ENCODE measurements at regions not wholly inside any gene's neighbourhood (a gene's known extent, or its start where the extent isn't known, plus 50 kb on each side); places are given as distances from the start of the nearest gene placed in this dataset.

DNA sequence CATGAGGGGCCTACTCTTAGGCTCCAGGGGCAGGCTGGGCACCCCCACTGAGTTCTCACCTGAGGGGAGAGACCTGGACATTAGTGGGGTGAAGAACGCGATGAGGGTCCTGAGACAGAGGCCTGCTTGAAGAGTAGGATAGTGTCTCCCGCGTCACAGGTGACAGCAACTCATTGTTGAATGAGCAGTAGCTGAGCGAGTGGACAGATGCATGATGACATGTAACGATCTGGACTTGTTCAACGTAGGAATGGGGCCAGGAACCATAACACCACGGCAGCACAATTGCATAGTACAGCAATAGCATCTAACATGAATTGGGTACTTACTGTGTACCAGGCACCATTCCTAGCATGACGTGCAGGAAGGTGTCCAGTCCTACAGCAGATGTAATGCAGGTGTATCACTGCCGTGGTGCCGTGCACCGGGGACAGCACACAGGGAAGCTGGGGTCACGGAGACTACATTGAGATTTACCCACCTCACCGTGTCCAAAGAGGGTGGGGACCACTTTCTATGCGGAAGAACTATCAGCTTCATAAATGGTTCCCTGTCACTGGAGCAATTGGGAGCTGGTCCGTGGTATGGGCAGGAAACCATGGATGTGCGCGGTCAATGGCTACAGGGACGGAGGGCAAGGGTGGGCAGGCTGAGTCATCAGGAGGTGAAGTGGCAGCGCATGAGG lies 1019.1 kb downstream of the TBC1D22A start:
- H3K4me3 ChIP-seq (ENCODE audit: low read depth, low read length): no peak overlapping the region
- FAIRE-seq (peak; percentile 70), DNase-seq (ENCODE audit: low read depth) (no peak)
- TF ChIP-seq, protein P1, sequence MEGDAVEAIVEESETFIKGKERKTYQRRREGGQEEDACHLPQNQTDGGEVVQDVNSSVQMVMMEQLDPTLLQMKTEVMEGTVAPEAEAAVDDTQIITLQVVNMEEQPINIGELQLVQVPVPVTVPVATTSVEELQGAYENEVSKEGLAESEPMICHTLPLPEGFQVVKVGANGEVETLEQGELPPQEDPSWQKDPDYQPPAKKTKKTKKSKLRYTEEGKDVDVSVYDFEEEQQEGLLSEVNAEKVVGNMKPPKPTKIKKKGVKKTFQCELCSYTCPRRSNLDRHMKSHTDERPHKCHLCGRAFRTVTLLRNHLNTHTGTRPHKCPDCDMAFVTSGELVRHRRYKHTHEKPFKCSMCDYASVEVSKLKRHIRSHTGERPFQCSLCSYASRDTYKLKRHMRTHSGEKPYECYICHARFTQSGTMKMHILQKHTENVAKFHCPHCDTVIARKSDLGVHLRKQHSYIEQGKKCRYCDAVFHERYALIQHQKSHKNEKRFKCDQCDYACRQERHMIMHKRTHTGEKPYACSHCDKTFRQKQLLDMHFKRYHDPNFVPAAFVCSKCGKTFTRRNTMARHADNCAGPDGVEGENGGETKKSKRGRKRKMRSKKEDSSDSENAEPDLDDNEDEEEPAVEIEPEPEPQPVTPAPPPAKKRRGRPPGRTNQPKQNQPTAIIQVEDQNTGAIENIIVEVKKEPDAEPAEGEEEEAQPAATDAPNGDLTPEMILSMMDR (IDR thresholded peaks at IDR 0.05; ENCODE audit: insufficient read depth, low read length, severe bottlenecking): no peak
- H3K27me3 ChIP-seq (ENCODE audit: control insufficient read depth, insufficient read depth, low read length): no peaks in the 10 kb centered on the region
- no peaks in the 10 kb centered on the region for H3K36me3 ChIP-seq (ENCODE audit: control insufficient read depth, insufficient read depth, low read length)

DNA sequence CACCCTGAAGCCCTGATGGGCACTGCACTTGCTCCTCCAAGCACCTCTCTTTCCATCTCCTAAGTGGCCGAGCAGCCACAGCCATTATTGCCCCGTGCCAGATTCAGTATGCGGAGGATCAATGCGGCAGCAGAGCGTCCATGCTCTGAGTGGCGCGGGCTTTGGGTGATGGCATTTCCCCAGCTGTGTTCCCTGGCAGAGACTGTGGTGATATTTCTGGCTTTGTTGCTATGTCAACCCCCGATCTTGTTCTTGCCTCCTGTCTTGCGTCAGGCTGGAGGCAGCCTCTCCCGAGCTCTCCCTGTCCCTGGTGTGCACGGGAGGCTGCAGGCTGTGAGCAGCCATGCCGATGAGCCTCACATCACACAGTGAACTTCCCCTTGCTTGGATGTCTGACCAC lies 1018.6 kb downstream of the TBC1D22A start:
- H3K27me3 ChIP-seq (ENCODE audit: control insufficient read depth, insufficient read depth, low read length): no peaks in the 10 kb centered on the region
- no peaks in the 10 kb centered on the region for H3K36me3 ChIP-seq (ENCODE audit: control insufficient read depth, insufficient read depth, low read length)
- H3K4me3 ChIP-seq (ENCODE audit: low read depth, low read length): no peak overlapping the region
- TF ChIP-seq, protein P1 (IDR thresholded peaks at IDR 0.05; ENCODE audit: insufficient read depth, low read length, severe bottlenecking): no peak
- DNase-seq (ENCODE audit: low read depth) (no peak), FAIRE-seq (no peak)

GRCh38 chr22:47780281-47780875 lies 1017.9 kb downstream of the TBC1D22A start:
- DNase-seq (ENCODE audit: low read depth) (no peak), FAIRE-seq (no peak)
- Histone ChIP-seq H3K36me3 (ENCODE audit: control insufficient read depth, insufficient read depth, low read length) (no peaks in the 10 kb centered on the region), H3K4me3 (ENCODE audit: low read depth, low read length) (no peak overlapping the region), H3K27me3 (ENCODE audit: control insufficient read depth, insufficient read depth, low read length) (no peaks in the 10 kb centered on the region)
- TF ChIP-seq, protein P1 (IDR thresholded peaks at IDR 0.05; ENCODE audit: insufficient read depth, low read length, severe bottlenecking): no peak

- H3K36me3 ChIP-seq (ENCODE audit: control insufficient read depth, insufficient read depth, low read length): no peaks in the 10 kb centered on the region
- TF ChIP-seq, protein P1 (IDR thresholded peaks at IDR 0.05; ENCODE audit: insufficient read depth, low read length, severe bottlenecking): no peak
- H3K4me3 ChIP-seq (ENCODE audit: low read depth, low read length): no peak overlapping the region
- DNase-seq (ENCODE audit: low read depth) (no peak), FAIRE-seq (no peak)
- H3K27me3 ChIP-seq (ENCODE audit: control insufficient read depth, insufficient read depth, low read length): no peaks in the 10 kb centered on the region
Measured at GRCh38 chr22:47779474-47779873, 1017.0 kb downstream of the TBC1D22A start.

GRCh38 chr22:47778160-47778658 lies 1015.8 kb downstream of the TBC1D22A start:
- Histone ChIP-seq H3K27me3 (ENCODE audit: control insufficient read depth, insufficient read depth, low read length) (no peaks in the 10 kb centered on the region), H3K36me3 (ENCODE audit: control insufficient read depth, insufficient read depth, low read length) (no peaks in the 10 kb centered on the region), H3K4me3 (ENCODE audit: low read depth, low read length) (no peak overlapping the region)
- FAIRE-seq: no peak
- no peak for DNase-seq (ENCODE audit: low read depth)
- TF ChIP-seq, protein P1 (IDR thresholded peaks at IDR 0.05; ENCODE audit: insufficient read depth, low read length, severe bottlenecking): no peak

All from bronchial epithelial cell (primary cell).